ENCODE measurements at regions not wholly inside any gene's neighbourhood (a gene's known extent, or its start where the extent isn't known, plus 50 kb on each side); places are given as distances from the start of the nearest gene placed in this dataset.
"Not testable (repeated sequence)": the region's sequence is repeated elsewhere in the genome, so short reads cannot be mapped to it uniquely, and the experiment has no call there.

DNA sequence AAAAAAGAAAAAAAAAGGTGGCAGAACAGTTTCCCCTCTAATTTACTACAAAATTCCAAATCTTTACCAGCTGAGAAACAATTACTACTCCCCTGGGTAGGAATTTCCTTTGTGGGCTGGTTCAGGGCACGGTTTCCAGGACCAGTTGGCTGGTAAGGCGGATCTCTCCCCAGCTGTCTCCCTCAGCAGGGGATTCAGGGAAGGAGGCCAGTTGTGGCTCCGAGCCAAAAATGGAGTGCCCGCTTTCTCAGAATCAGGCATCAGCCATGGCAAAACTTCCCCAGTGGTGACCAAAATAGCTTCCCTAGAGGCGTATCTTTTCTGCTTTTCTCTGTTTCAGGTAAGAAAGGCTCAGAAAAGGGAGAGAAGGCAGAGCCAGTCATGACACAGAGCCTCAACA is 91.2 kb downstream of the ZNF22 start:
- TF ChIP-seq, protein P1, sequence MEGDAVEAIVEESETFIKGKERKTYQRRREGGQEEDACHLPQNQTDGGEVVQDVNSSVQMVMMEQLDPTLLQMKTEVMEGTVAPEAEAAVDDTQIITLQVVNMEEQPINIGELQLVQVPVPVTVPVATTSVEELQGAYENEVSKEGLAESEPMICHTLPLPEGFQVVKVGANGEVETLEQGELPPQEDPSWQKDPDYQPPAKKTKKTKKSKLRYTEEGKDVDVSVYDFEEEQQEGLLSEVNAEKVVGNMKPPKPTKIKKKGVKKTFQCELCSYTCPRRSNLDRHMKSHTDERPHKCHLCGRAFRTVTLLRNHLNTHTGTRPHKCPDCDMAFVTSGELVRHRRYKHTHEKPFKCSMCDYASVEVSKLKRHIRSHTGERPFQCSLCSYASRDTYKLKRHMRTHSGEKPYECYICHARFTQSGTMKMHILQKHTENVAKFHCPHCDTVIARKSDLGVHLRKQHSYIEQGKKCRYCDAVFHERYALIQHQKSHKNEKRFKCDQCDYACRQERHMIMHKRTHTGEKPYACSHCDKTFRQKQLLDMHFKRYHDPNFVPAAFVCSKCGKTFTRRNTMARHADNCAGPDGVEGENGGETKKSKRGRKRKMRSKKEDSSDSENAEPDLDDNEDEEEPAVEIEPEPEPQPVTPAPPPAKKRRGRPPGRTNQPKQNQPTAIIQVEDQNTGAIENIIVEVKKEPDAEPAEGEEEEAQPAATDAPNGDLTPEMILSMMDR (IDR thresholded peaks at IDR 0.05; ENCODE audit: low read depth, low read length, missing control alignments) = no peak
- DNase-seq (ENCODE audit: extremely low read depth, low read depth) = no peak
- no peak overlapping the region for H3K4me3 ChIP-seq (replicated peaks; ENCODE audit: low read depth, low read length)

DNA sequence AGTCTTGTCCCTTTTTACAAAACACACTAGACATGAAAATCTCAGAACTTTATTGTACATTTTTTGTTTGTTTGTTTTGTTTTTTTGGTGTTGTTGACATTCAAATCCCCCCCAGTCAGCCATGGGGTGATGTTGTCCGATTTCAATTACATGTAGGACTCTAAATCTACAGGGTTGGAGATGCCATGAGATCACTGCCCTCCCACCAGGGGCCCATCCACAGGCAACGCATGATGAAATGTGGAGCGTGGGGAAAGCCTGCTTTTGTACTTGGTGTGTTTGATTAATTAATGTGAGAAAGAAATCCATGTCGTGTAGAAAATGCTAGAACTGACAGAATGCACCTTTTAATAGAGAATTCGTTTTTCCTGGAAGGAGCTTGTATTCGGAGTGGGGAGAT is 93.2 kb downstream of the ZNF22 start:
- TF ChIP-seq, protein P1 (IDR thresholded peaks at IDR 0.05; ENCODE audit: low read depth, low read length, missing control alignments) = no peak
- no peak for DNase-seq (ENCODE audit: extremely low read depth, low read depth)
- H3K4me3 ChIP-seq (replicated peaks; ENCODE audit: low read depth, low read length) = no peak overlapping the region

DNA sequence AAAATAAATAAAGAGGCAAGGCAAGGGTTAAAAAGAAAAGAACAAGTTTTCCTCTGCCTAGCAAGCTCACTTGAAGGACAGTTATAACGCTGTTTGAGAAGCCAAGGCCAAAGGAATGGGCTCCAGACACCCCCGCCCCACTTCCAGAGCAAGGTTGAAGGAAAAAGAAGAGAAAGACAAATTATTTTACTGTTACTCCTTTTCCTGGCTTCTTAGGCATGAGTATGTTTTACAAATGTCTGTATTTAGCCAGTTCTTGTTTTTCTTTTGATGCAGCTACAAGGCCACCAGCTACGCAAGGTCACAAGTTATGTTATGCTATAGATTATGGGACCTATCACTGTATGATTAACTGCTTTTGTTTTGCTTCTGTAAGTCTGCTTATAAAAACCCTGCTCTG is 94.6 kb downstream of the ZNF22 start:
- TF ChIP-seq, protein P1 (IDR thresholded peaks at IDR 0.05; ENCODE audit: low read depth, low read length, missing control alignments) = no peak
- DNase-seq (ENCODE audit: extremely low read depth, low read depth) = no peak

DNA sequence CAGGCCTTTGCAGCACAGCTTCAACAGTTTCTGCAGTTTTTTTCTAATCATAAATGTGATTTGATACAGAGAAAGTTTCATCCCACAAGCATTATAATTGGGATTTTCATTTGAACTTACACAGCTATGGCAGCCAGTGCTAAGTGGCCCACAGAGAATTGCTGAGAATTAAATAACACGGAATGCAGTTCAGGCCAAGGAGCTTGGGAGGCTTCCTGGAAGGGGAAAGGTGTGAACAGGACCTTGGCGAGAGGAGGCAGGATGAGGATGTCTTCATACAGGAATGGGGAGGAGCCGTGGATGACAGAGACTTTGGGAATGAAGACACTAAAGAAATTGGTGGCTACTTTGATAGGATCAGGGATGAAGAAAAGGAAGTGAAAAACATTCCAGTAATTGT is 95.3 kb downstream of the ZNF22 start:
- no peak for DNase-seq (ENCODE audit: extremely low read depth, low read depth)
- no peak overlapping the region for H3K4me3 ChIP-seq (replicated peaks; ENCODE audit: low read depth, low read length)
- TF ChIP-seq, protein P1 (IDR thresholded peaks at IDR 0.05; ENCODE audit: low read depth, low read length, missing control alignments) = no peak

More for the DNA sequence above, 94.6 kb downstream of the ZNF22 start:
- no peak overlapping the region for H3K4me3 ChIP-seq (replicated peaks; ENCODE audit: low read depth, low read length)

DNA sequence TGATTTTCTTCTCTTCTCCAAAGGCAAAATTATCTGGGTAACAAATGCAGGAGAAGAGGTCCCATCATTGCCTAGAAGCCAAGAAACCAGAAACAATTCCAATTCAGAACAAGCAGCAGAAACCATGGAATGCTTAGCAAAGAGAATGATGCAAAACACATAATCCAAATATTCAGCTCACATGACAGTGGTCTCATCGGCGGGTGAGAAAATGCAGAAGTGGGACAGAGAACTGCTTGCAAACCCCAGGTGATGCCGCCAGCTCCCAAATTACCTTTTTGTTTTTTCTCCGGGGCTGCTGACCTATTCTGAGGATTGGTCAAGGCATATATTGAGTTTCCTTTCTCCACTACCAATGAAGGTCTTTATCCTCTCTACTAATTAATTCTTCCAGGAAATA is 99.7 kb downstream of the ZNF22 start:
- TF ChIP-seq, protein P1 (IDR thresholded peaks at IDR 0.05; ENCODE audit: low read depth, low read length, missing control alignments) = no peak
- H3K4me3 ChIP-seq (replicated peaks; ENCODE audit: low read depth, low read length) = no peak overlapping the region
- DNase-seq (ENCODE audit: extremely low read depth, low read depth) = no peak

DNA sequence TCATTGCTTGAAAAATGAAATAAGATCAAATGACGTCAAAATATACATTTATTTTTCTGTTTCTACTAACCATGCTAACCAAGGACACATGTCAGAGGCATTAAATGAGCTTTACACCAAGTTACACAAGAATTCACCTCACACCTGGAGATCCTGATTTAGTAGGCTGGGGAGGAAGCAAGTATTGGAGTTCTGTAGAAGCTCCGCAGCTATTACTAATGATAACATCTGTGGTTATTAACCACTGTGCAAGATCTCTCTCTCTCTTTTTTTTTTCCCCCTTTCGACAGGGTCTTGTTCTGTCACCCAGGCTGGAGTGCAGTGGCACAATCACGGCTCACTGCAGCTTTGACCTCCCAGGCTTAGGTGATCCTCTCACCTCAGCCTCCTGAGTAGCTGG is 104.0 kb downstream of the ZNF22 start:
- DNase-seq (ENCODE audit: extremely low read depth, low read depth) = no peak
- TF ChIP-seq, protein P1 (IDR thresholded peaks at IDR 0.05; ENCODE audit: low read depth, low read length, missing control alignments) = no peak
- no peak overlapping the region for H3K4me3 ChIP-seq (replicated peaks; ENCODE audit: low read depth, low read length)

DNA sequence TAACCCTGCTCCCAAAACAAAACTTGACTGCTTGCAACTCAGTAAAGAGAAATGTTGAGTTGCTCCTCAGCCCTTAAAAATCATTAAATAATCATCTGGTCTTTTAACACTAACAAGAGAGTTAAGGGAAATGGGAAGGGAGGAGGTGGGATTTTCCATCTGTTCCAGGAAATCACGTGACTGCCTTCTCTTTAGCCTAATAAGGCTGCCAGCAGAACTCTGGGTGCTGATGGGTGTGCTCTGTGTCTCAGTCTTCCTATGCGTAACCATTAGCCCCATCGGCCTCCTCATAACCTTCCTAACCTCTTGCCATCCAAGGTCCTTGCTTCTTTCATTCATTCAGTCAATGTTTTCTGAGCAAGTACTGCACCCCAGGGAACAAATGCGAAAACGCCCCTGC is 104.6 kb downstream of the ZNF22 start:
- not testable (repeated sequence) for DNase-seq (ENCODE audit: extremely low read depth, low read depth); H3K4me3 ChIP-seq (replicated peaks; ENCODE audit: low read depth, low read length)

Measured in HFF-Myc (cell line).